Non-pigmented ciliary epithelial cell (primary cell): ENCODE measurements at regions not wholly inside any gene's neighbourhood (a gene's known extent, or its start where the extent isn't known, plus 50 kb on each side); places are given as distances from the start of the nearest gene placed in this dataset.
"Not testable (repeated sequence)": the region's sequence is repeated elsewhere in the genome, so short reads cannot be mapped to it uniquely, and the experiment has no call there.

Source experiments
- DNase-seq: peaks from one replicate; pipeline ENCODE4 v3.0.0-alpha.2; 2010; ENCODE audit warnings: low read depth

DNA sequence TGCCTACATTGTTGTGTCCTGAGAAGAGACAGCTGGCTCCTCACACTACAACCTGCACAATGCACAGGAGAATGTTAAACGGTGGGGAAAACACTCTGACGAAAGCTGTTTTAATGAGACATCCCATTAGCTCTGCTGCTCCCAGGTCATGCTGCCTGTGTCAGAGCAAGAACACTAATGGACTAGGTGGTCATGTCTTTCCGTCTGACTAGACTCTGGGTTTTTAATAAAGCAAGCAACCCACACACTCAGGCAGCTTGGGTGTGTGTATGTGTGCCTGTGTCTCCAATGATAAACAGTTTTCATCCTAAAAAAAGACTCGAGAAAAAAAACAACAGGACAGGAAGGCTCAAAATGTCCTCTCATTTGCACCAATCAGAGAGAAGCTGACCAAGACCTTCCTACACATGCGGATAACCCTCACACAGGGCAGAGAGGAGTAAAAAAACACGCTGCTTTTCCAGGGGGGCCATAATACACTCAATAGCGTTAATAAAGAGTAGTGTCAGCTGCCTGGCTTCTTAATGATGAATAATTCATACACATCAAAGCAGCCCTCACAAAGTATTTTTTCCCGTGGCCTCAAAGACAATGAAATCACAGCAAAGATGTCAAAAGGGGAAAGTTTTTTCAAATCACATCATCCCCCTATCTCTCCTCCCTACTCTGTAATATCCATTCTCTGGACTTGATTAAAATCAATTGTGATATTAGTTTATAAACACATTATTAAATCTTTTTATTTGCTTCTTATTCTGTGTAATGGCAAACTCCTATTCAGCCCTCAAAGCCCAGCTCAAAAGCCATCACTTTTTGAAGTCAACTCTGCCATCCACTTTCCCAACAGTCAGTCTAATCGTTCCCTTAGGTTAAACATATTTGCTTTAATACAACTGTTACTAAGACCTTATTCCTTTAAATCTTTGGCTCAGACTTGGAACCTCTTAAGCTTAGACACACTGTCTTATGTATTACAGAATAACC is 244.2 kb upstream of the CDH11 start:
- DNase-seq = no peak

DNA sequence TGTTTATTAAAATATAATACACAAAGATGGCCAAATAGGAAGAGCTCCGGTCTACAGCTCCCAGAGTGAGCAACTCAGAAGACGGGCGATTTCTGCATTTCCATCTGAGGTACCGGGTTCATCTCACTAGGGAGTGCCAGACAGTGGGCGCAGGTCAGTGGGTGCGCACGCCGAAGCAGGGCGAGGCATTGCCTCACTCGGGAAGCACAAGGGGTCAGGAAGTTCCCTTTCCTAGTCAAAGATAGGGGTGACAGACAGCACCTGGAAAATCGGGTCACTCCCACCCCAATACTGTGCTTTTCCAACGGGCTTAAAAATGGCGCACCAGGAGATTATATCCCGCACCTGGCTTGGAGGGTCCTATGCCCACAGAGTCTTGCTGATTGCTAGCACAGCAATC is 234.9 kb upstream of the CDH11 start:
- DNase-seq = not testable (repeated sequence)

DNA sequence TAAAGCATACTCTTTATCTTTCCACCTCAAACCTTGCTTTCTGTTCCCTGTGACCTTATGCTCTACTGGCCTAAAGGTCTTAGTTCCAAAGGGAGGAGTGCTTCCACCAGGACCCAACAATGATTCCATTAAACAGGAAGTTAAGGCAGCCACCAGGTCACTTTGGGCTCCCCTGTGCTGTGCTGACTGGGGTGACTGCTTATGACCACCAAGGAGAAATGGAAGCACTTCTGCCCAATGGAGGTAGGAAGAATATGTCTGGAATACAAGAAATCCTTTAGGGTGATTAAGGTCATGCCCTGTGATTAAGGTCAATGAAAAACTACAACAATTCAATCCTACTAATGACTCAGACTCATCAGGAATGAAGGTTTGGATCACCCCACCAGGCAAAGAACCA is 233.8 kb upstream of the CDH11 start:
- no peak for DNase-seq

DNA sequence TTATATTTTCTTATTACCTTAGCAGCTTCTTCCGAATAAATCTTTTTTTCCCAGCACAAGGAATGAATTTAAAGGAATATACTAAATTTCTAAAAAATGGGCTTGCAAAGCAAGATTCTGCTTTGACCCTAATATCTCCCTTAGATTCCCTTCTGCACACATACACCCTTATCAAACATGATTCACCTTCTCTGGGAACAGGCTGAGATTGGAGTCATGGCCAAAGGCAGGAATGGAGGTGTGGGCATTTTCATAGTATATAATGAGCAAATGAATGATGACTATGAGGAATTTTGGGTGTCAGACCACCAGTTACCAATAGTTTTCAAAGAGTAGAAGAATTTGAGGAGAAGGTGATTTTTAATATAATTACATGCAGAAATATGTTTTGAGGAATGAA is 231.3 kb upstream of the CDH11 start:
- DNase-seq = no peak

DNA sequence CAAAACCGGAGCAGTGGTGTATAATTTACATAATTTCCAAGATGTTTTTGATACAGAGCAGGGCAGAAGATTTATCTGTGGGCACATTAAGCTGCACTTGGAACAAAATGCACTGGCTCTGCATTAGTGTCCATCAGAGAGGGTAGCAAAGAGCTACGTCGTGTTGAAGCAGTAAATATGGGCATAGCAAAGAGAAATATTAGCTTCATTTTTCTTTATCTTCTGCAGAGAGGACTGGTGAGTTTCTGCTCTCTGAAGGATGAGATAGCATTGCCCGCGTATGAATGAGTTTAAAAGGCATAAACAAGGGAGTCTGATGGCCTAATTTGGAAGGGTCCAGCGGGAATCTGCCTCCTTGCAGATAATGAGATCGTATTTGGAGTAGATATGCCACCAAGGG is 227.8 kb upstream of the CDH11 start:
- no peak for DNase-seq

DNA sequence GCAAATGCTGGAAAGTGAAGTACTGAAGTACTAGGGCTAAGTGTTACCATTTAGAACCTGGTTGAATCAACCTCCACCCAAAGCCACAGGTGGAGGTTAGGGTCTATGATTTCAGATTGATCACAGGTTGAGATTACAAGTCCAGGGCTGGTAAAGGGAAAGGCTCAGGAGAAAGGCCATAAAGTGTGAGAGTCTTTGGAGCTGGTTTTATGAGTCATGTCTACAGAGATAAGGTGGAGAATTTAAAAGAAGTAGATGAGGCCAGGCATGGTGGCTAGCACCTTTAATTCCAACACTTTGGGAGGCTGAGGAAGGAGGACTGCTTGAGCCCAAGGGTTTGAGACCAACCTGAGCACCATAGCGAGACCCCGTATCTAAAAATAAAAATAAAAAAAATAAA is 221.7 kb upstream of the CDH11 start:
- no peak for DNase-seq

DNA sequence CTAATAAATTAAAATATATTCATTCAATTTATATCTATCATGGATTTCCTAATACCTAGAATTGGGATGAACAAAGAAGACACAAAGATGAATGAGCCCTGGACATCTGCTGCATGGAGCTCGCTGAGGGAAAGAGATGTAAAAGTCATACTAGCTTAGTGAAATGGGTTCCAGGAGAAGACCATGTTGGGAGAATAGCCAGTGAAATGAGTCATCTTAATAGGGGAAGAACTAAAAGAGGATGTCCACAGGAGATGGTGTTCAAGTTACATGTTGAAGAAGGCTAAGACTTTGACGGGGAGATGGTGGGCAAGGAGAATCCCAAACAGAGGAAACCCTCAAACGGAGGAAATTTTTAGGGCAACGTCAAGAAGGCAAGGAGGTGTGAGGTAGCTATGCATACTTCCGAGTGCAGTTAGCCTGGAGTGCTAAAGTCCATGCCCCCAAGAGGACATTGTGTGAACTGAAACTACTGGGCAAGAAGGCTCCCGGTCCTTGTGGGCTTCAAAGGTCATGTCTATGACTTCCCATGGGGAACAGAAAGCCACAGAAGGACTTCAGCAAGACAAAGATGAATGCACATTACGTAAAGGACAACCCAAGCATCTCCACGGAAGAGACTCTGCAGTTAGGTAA is 220.5 kb upstream of the CDH11 start:
- no peak for DNase-seq

DNA sequence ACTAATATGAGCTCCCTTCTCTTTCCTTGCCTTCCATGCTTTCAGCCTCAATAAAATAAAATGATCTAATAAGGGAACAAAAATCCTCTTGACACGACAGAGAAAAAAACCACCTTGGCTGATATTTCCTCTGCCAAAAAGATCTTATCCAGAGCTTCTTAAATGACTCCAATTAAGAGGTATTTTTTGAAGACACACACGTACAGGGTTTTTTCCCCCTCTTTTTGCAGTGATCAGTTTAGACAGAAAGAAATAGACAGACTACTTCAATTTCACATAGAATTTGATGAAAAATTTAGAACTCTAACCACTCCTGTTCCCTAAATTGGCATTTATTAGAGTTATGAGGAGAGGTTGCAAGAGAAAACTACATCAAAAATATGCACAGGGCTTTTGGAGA is 217.2 kb upstream of the CDH11 start:
- DNase-seq = no peak

DNA sequence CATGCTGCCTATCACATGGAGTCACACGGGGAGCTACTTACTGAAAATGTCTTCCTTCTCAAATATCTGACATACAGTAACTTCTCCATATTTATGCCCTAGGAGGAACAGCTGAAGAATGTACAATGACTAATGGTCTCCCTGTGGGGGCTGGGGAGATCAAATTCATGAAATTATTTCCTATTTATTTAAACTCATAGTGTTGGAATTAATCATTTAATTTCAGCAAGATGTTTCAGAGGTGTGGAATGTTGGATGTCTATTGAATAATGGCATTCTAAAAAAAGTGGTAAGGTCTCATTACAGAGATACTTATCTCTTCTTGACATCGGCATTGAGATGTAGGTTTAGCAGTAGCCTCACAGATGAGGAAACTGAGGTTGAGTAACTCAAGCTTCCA is 214.3 kb upstream of the CDH11 start:
- DNase-seq = peak; percentile 76

DNA sequence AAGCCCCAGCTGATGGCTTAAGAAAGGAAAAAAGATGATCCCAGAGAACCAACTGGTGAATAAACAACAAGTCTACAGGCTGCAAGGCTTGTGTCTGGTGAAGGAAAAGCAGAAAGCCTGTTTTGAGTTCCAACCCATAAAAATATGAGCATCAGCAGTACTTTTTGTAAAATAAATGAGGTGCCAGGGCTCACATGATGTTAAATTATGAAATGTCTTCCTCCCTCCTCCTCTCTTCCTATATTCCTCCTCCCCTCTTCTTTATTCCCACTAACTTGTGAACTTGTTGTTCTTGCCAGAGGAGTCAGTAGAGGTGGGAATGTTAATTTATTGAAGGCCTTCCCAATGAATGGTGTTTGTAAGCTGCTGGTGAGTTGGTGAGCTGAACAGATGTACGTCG is 212.2 kb upstream of the CDH11 start:
- DNase-seq = no peak

DNA sequence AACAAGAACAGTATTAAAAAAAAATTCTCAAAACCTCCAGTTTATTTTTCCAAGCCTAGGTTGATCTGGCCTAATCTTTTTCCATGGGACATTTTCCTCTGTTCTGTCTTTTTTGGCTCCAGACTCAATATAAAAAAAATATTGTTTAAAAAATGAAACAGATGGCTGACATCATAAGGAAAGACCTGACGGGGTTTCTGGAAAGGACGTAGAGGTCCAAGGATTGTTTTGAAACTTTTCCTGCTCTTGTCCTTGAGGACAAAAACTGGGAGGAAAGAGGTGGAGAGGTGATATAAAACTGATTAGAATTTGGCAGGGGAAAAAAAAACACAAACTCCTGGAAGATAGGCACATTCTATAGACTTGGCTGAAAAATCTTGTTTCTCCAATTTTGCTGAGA is 211.4 kb upstream of the CDH11 start:
- DNase-seq = no peak

DNA sequence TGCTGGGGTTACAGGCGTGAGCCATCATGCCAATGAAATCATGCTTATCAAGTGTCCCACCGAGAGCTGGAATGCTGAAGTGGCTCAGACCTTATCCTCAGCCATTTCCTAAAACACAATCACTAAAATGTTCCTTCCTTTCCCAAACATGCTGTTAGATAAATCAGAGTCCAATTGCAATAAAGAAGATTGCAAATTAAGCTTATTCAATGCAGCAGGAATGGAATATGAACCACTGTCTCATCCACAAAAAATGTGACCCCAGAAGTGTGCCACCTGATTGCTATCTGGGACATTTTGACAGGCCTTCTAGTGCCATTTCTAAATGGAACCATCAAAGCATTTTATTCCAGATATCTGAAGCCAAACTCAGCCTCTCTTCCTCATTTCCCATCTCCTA is 205.5 kb upstream of the CDH11 start:
- no peak for DNase-seq

DNA sequence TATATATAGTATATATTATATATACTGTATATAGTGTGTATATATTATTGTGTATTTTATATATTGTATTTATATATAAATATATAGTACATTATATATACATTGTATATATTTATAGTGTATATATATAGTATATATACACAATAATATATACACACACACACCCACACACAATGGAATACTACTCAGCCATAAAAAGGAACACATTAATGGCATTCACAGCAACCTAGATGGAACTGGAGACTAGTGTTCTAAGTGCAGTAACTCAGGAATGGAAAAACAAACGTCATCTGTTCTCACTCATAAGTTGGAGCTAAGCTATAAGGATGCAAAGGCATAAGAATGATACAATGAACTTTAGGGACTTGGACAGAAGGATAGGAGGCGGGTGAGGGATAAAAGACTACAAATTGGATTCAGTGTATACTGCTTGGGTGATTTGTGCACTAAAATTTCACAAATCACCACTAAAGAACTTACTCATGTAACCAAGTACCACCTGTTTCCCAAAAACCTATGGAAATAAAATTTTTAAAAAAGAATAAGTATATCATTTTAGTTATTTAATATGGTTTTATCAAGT is 201.9 kb upstream of the CDH11 start:
- DNase-seq = no peak

DNA sequence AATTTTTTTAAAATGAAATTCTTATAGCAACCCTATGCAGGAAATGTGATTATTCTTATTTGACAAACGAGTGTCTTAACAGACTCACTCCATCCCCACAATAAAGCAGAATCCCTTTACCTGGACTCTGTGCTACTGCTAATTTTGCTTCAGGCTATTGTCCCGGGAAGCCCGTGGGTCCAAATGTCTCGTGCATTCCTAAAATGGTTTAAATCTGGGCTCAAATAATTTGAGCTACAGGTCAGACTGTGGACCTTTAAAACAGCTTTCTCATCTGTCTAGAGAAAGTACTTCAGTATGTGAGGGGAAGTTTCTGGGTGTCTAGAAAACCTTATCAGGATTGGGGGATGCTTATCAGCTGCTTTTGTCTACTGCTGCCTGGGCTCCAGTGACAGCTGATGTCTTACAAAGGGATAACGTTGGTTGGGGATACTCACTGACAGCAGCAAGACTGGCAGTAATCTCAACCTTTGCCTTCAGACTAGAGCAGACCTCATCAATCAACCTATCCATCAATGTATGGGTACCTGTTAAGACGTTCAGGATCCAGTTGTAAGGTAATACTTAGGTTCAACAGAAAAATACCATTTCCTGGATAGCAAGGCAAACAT is 197.9 kb upstream of the CDH11 start:
- DNase-seq = no peak

DNA sequence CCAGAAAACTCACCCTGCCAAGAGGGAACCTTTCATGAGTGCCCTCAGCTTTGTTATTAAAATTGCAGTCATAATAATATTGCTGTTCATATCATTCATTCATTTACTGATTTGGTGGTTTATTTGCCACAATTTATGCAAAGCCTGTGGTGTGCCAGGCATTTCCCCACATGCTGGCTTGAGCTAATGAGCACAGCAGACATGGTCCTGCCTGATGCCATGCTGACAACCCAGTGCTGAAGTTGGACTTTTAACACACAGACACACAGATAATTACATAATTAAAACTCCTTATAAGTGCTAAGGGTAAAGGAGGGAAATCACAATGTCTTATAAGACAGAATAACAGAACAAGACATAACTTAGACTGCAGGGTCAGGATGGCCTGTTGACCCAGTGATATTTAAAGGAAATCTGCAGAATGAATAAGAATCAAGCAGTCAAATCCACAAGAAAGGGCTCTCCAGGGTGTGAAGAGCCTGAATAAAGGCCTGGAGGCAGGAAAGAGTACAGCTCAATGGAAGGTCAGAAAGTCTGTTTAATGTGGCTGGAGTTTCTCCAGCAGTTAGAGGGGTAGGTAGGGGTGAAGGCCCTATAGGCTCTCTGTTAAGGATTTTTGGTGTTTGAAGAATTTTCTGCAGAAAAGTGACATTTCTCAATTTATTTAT is 196.9 kb upstream of the CDH11 start:
- DNase-seq = no peak

DNA sequence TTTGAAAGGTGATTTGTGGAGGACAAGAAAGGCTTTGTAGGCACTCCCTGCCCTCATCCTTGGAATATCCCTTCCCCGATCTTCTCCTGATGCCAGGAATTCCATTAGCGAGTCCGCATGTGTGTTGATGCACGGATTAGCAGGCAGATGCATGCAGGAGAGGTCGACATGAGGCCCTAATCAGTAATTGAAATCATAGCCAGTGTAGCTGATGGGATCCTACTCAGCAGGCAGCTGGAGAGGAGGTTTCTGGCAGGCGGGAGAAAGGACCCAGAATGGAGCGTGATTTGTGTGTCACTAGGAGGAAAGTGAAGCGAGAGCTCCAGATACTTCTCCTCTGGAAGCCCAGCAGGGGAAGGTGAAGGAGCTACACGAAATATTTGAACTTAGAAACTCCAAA is 196.3 kb upstream of the CDH11 start:
- DNase-seq = no peak

DNA sequence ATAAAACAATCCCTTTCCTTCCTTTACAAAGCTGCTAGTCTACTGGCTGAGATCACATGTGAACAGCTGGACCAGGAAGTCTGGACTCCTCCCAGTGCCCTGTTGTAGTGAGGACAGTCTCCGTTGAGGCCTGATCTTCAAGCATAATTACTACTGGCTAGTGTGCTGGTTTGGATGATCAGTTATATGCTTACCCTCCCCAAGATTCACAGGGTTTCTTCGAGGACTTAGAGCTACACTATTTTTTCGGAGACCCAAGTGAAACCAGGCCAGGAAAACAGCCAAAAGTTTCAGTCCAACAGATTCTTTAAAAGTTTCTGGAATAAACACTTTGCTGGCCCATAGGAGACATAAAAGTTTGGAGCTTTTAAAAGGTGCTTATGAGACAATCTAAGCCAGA is 194.9 kb upstream of the CDH11 start:
- no peak for DNase-seq

DNA sequence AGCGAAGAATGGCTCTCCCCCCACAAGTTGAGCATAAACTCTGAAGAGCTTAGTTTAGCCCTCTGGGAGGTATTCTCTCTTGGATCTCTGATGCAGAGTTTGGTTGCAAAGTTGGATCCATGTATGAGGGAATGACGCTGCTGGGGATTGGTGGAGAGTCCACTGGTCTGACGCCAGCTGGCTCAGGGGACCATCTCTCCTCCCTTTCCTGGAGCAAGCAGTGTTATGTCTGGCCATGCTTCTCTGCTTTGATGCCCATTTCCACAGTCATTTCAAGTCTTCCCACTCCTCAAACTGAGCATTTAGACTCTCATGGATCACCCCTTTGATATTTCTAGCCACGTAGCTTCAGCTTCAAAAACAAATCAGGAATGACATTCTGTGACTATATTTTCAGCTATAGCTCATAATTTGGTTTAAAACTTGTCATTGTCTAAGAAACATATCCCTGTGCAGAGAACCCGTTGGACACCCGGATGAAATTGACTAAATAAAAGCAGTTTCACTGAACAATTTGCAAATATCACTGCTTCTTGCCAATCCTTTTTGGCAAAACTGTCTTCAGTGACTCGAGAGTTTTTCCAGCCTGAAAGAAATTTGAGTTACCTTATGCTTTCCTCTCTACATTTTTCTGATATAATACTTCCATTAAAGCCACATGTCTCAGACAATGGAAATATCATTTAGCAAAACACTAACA is 193.4 kb upstream of the CDH11 start:
- DNase-seq = no peak

DNA sequence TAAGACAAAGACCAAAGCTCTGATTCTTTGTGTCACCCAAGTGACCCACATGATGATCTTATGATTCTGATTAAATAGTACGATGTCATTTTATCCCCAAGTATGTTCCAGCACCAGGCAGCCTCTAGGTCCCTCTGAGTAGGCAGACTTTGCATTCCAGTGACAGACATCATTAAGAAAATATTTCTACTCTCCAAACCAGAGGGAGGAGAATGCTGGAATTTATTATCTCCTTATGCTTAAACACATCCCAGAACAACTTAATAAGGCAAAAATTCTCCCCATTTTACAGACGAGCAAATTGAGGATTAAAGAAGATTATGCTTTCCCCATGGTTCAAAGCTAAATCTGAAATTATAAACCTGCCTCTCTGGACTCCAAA is 192.8 kb upstream of the CDH11 start:
- no peak for DNase-seq

DNA sequence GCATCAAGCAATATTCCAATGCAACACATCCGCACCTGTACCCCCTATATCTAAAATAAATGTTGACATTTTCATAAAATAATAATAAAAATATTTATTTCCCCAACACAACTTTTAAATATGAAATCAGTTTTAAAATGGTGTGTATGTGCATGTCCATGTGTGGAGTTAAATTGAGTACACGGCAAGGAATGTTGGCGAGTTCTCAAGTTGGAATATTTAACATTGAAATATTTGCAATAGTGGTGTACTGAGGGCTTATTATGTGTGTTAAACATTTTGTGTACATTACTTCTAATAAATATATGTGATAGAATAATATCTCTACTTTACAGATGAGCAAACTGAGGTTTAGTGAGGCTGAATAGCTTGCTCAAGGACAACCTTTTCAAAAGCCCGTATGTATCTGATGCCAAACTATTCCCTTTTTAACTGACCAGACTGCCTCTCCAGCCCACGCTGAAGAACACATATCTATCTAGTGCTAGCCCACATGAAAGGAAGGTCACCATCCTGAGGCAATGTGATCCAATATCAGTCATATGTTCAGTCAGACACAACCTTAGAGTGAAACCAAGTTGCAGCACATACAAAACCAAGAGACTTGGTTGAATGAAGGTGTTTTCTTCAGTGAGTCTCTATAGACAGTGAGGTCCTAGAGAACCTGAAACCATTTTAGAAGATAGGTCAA is 192.2 kb upstream of the CDH11 start:
- DNase-seq = no peak

DNA sequence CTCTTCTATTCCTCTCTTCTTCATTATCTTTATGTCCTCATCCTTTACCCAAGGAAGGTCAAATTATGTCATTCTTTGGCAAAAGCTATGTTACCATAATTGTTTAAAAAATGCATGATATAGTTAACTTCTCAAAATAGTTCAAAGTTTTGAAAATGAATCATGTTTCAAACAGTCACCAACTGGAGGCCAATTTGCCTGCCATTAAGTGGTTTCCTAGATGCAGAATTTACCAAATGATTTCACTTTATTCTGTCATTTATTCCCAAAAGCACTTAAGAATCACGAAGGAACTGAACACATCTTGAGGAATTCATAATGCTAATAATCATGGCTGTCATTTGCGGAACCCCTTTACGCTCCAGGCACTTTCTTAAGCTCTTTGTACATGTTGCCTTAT is 190.9 kb upstream of the CDH11 start:
- DNase-seq = no peak
